ENCODE measurements at regions not wholly inside any gene's neighbourhood (a gene's known extent, or its start where the extent isn't known, plus 50 kb on each side); places are given as distances from the start of the nearest gene placed in this dataset.

DNA sequence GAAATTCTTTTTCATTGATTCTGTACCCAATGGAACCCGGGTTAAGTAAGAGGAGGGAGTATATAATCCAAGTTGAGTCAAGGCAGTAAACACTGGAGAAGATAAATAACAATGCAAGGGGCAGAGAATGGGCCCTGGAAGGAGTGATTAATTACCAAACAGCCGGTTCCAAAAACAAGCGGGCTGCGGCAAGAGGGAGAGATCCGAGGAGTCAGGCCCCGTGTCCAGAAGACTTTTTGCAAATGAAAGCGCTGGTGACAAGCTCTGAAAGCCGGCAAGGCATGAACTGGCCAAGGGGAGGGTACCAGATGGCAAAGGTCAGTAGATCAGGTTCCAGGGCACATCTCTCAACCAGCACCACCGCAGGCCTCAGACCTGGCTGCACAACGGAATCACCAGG, 294.9 kb downstream of the BCOR start:
- TF ChIP-seq, protein P1, sequence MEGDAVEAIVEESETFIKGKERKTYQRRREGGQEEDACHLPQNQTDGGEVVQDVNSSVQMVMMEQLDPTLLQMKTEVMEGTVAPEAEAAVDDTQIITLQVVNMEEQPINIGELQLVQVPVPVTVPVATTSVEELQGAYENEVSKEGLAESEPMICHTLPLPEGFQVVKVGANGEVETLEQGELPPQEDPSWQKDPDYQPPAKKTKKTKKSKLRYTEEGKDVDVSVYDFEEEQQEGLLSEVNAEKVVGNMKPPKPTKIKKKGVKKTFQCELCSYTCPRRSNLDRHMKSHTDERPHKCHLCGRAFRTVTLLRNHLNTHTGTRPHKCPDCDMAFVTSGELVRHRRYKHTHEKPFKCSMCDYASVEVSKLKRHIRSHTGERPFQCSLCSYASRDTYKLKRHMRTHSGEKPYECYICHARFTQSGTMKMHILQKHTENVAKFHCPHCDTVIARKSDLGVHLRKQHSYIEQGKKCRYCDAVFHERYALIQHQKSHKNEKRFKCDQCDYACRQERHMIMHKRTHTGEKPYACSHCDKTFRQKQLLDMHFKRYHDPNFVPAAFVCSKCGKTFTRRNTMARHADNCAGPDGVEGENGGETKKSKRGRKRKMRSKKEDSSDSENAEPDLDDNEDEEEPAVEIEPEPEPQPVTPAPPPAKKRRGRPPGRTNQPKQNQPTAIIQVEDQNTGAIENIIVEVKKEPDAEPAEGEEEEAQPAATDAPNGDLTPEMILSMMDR (IDR thresholded peaks at IDR 0.05): no peak
- TF ChIP-seq POLR2A (IDR thresholded peaks at IDR 0.05) (no peak), EP300 (IDR thresholded peaks at IDR 0.05) (no peak)
